OCI-LY3 (cell line): ENCODE measurements at regions not wholly inside any gene's neighbourhood (a gene's known extent, or its start where the extent isn't known, plus 50 kb on each side); places are given as distances from the start of the nearest gene placed in this dataset.

Experiments used
- CTCF ChIP-seq: fragments of 200-600, 300-600 bp; sonication (generic); IDR thresholded peaks from 2 replicates; pipeline ENCODE4 v1.5.1; 2014; ENCODE audit warnings: antibody characterized with exemption, low read length, low read depth
- EZH2phosphoT487 ChIP-seq: fragments of 200-600 bp; shearing (Covaris generic); IDR thresholded peaks from 2 replicates; pipeline ENCODE4 v1.6.1; 2018; ENCODE audit warnings: antibody characterized with exemption, mixed run types, low read depth

- TF ChIP-seq CTCF (no peak), EZH2phosphoT487 (no peak)
Observed at GRCh38 chr18:55999641-56000040, 411.6 kb upstream of the TCF4 start.
